Type B pancreatic cell (in vitro differentiated cells): ENCODE measurements at regions not wholly inside any gene's neighbourhood (a gene's known extent, or its start where the extent isn't known, plus 50 kb on each side); places are given as distances from the start of the nearest gene placed in this dataset.

Experiments used
- DNase-seq: peaks from one replicate; pipeline ENCODE4 v3.0.0; 2021; ENCODE audit warnings: mixed read lengths; ENCODE audit not compliant: unreplicated experiment; ENCODE audit errors: extremely low spot score
- H3K27ac Mint-ChIP-seq: 2 replicates; pipeline ENCODE4 v1.8.0; 2021; ENCODE audit warnings: mild to moderate bottlenecking, mixed read lengths
- H3K27me3 Mint-ChIP-seq: 2 replicates; pipeline ENCODE4 v1.8.0; 2021; ENCODE audit warnings: mixed read lengths
- H3K36me3 Mint-ChIP-seq: 2 replicates; pipeline ENCODE4 v1.8.0; 2021; ENCODE audit warnings: mixed read lengths
- H3K4me1 Mint-ChIP-seq: one replicate; pipeline ENCODE4 v1.8.0; 2021; ENCODE audit warnings: mixed read lengths; ENCODE audit not compliant: unreplicated experiment
- H3K4me3 Mint-ChIP-seq: 2 replicates; pipeline ENCODE4 v1.8.0; 2021; ENCODE audit warnings: mild to moderate bottlenecking, mixed read lengths
- H3K9me3 Mint-ChIP-seq: 2 replicates; pipeline ENCODE4 v1.8.0; 2021; ENCODE audit warnings: mixed read lengths
- CTCF ChIP-seq: fragments of 200-600 bp; sonication (generic); conservative IDR thresholded peaks from 2 replicates; pipeline ENCODE4 v1.5.0; 2021; ENCODE audit warnings: antibody characterized with exemption, mild to moderate bottlenecking

GRCh38 chr11:109507836-109508561 is 86.0 kb downstream of the C11orf87 start:
- Mint-ChIP-seq H3K9me3 (no peaks in the 10 kb centered on the region), H3K27ac (no peak overlapping the region), H3K4me3 (no peak overlapping the region), H3K36me3 (no peaks in the 10 kb centered on the region), H3K27me3 (no peaks in the 10 kb centered on the region), H3K4me1 (no peaks in the 10 kb centered on the region)
- DNase-seq: no peak
- TF ChIP-seq CTCF: no peak

- Mint-ChIP-seq H3K27ac (no peak overlapping the region), H3K36me3 (no peaks in the 10 kb centered on the region), H3K9me3 (no peaks in the 10 kb centered on the region), H3K4me3 (no peak overlapping the region), H3K27me3 (no peaks in the 10 kb centered on the region), H3K4me1 (no peaks in the 10 kb centered on the region)
- no peak for TF ChIP-seq CTCF
- no peak for DNase-seq
Measured at GRCh38 chr11:109508943-109509342, 87.0 kb downstream of the C11orf87 start.

- Mint-ChIP-seq H3K4me1 (no peaks in the 10 kb centered on the region), H3K27me3 (no peaks in the 10 kb centered on the region), H3K36me3 (no peaks in the 10 kb centered on the region), H3K4me3 (no peak overlapping the region), H3K9me3 (no peaks in the 10 kb centered on the region), H3K27ac (no peak overlapping the region)
- TF ChIP-seq CTCF: no peak
- no peak for DNase-seq
Measured at GRCh38 chr11:109510316-109510715, 88.3 kb downstream of the C11orf87 start.

GRCh38 chr11:109511598-109511997 is 89.6 kb downstream of the C11orf87 start:
- Mint-ChIP-seq H3K4me3 (no peak overlapping the region), H3K4me1 (no peaks in the 10 kb centered on the region), H3K27me3 (no peaks in the 10 kb centered on the region), H3K9me3 (no peaks in the 10 kb centered on the region), H3K27ac (no peak overlapping the region), H3K36me3 (no peaks in the 10 kb centered on the region)
- DNase-seq: no peak
- no peak for TF ChIP-seq CTCF

- H3K27ac Mint-ChIP-seq: no peak overlapping the region
- no peak overlapping the region for H3K4me3 Mint-ChIP-seq
- no peaks in the 10 kb centered on the region for H3K9me3 Mint-ChIP-seq
- TF ChIP-seq CTCF: no peak
- no peak for DNase-seq
- H3K36me3 Mint-ChIP-seq: no peaks in the 10 kb centered on the region
- no peaks in the 10 kb centered on the region for H3K27me3 Mint-ChIP-seq
- H3K4me1 Mint-ChIP-seq: no peaks in the 10 kb centered on the region
Measured at GRCh38 chr11:109512249-109512648, 90.3 kb downstream of the C11orf87 start.
